ENCODE measurements at regions not wholly inside any gene's neighbourhood (a gene's known extent, or its start where the extent isn't known, plus 50 kb on each side); places are given as distances from the start of the nearest gene placed in this dataset.

- TF ChIP-seq CTCF (IDR thresholded peaks at IDR 0.05) (no peak), POLR2A (IDR thresholded peaks at IDR 0.05) (no peak)
Measured at GRCh38 chr9:12461763-12462460, 231.3 kb upstream of the TYRP1 start.

Measured in gastroesophageal sphincter (tissue), 3 donors.